IPS-20b (cell line): ENCODE measurements at regions not wholly inside any gene's neighbourhood (a gene's known extent, or its start where the extent isn't known, plus 50 kb on each side); places are given as distances from the start of the nearest gene placed in this dataset.

ENCODE experiments used
- H3K27ac ChIP-seq: one replicate; pipeline ENCODE4 v1.5.1; 2013; ENCODE audit warnings: low read length
- H3K27me3 ChIP-seq: 2 replicates; pipeline ENCODE4 v1.6.1; 2013; ENCODE audit warnings: mild to moderate bottlenecking, low read length, inconsistent platforms; ENCODE audit not compliant: insufficient read depth
- H3K36me3 ChIP-seq: 2 replicates; pipeline ENCODE4 v1.6.1; 2013; ENCODE audit warnings: low read depth, mild to moderate bottlenecking, inconsistent platforms, low read length, moderate library complexity; ENCODE audit not compliant: insufficient read depth
- H3K4me1 ChIP-seq: 2 replicates; pipeline ENCODE4 v1.6.1; 2013; ENCODE audit warnings: mild to moderate bottlenecking, control low read depth, inconsistent platforms, low read length, moderate library complexity; ENCODE audit not compliant: insufficient read depth
- H3K4me3 ChIP-seq: 2 replicates; pipeline ENCODE4 v1.5.1; 2013; ENCODE audit warnings: mild to moderate bottlenecking, low read length, inconsistent platforms
- H3K9ac ChIP-seq: 2 replicates; pipeline ENCODE4 v1.6.1; 2013; ENCODE audit warnings: low read depth, mild to moderate bottlenecking, inconsistent platforms, low read length, moderate library complexity
- H3K9me3 ChIP-seq: 2 replicates; pipeline ENCODE4 v1.6.1; 2013; ENCODE audit warnings: mild to moderate bottlenecking, low read depth, low read length, inconsistent platforms; ENCODE audit not compliant: insufficient read depth

- no peaks in the 10 kb centered on the region for H3K36me3 ChIP-seq
- no peaks in the 10 kb centered on the region for H3K4me1 ChIP-seq
- no peaks in the 10 kb centered on the region for H3K27me3 ChIP-seq
- no peak overlapping the region for H3K4me3 ChIP-seq
- no peaks in the 10 kb centered on the region for H3K9me3 ChIP-seq
- H3K27ac ChIP-seq, result no peak overlapping the region
- H3K9ac ChIP-seq, result no peak overlapping the region
Observed at GRCh38 chr21:28106370-28106890, 886.2 kb downstream of the LTN1 start.

- Histone ChIP-seq H3K4me3 (no peak overlapping the region), H3K4me1 (no peaks in the 10 kb centered on the region), H3K36me3 (no peaks in the 10 kb centered on the region), H3K27me3 (no peaks in the 10 kb centered on the region), H3K27ac (no peak overlapping the region), H3K9me3 (no peaks in the 10 kb centered on the region), H3K9ac (no peak overlapping the region)
Observed at GRCh38 chr21:28104346-28104745, 888.3 kb downstream of the LTN1 start.

- no peaks in the 10 kb centered on the region for H3K9me3 ChIP-seq
- H3K27ac ChIP-seq, result no peak overlapping the region
- no peaks in the 10 kb centered on the region for H3K36me3 ChIP-seq
- H3K4me1 ChIP-seq, result no peaks in the 10 kb centered on the region
- H3K27me3 ChIP-seq, result no peaks in the 10 kb centered on the region
- no peak overlapping the region for H3K9ac ChIP-seq
- no peak overlapping the region for H3K4me3 ChIP-seq
Observed at GRCh38 chr21:28100366-28100765, 892.3 kb downstream of the LTN1 start.

- no peak overlapping the region for H3K4me3 ChIP-seq
- H3K4me1 ChIP-seq, result no peaks in the 10 kb centered on the region
- H3K27me3 ChIP-seq, result no peaks in the 10 kb centered on the region
- H3K9ac ChIP-seq, result no peak overlapping the region
- no peak overlapping the region for H3K27ac ChIP-seq
- H3K36me3 ChIP-seq, result no peaks in the 10 kb centered on the region
- no peaks in the 10 kb centered on the region for H3K9me3 ChIP-seq
Observed at GRCh38 chr21:28099001-28099705, 893.5 kb downstream of the LTN1 start.

- no peaks in the 10 kb centered on the region for H3K4me1 ChIP-seq
- H3K36me3 ChIP-seq, result no peaks in the 10 kb centered on the region
- H3K27ac ChIP-seq, result no peak overlapping the region
- no peak overlapping the region for H3K4me3 ChIP-seq
- no peak overlapping the region for H3K9ac ChIP-seq
- no peaks in the 10 kb centered on the region; the same call in 1 of the 2 replicates for H3K9me3 ChIP-seq
- H3K27me3 ChIP-seq, result no peaks in the 10 kb centered on the region
Observed at GRCh38 chr21:28091466-28091865, 901.2 kb downstream of the LTN1 start.

- Histone ChIP-seq H3K4me1 (no peaks in the 10 kb centered on the region), H3K4me3 (no peak overlapping the region), H3K27ac (no peak overlapping the region), H3K9me3 (no peaks in the 10 kb centered on the region; the same call in 1 of the 2 replicates), H3K9ac (no peak overlapping the region), H3K27me3 (no peaks in the 10 kb centered on the region), H3K36me3 (no peaks in the 10 kb centered on the region)
Observed at GRCh38 chr21:28090546-28090945, 902.1 kb downstream of the LTN1 start.

- Histone ChIP-seq H3K27ac (no peak overlapping the region), H3K27me3 (no peaks in the 10 kb centered on the region), H3K9ac (no peak overlapping the region), H3K4me3 (no peak overlapping the region), H3K9me3 (no peaks in the 10 kb centered on the region; the same call in 1 of the 2 replicates), H3K4me1 (no peaks in the 10 kb centered on the region), H3K36me3 (no peaks in the 10 kb centered on the region)
Observed at GRCh38 chr21:28089599-28090441, 902.9 kb downstream of the LTN1 start.

GRCh38 chr21:28086861-28087581, 905.7 kb downstream of the LTN1 start:
- no peak overlapping the region for H3K4me3 ChIP-seq
- H3K9ac ChIP-seq, result no peak overlapping the region
- no peak overlapping the region for H3K27ac ChIP-seq
- H3K9me3 ChIP-seq, result no peaks in the 10 kb centered on the region; the same call in 1 of the 2 replicates
- no peaks in the 10 kb centered on the region for H3K27me3 ChIP-seq
- H3K4me1 ChIP-seq, result no peaks in the 10 kb centered on the region; the same call in 1 of the 2 replicates
- H3K36me3 ChIP-seq, result no peaks in the 10 kb centered on the region

GRCh38 chr21:28084951-28085350, 907.7 kb downstream of the LTN1 start:
- H3K27me3 ChIP-seq, result no peaks in the 10 kb centered on the region
- no peak overlapping the region for H3K4me3 ChIP-seq
- H3K27ac ChIP-seq, result no peak overlapping the region
- no peak overlapping the region for H3K9ac ChIP-seq
- H3K9me3 ChIP-seq, result no peaks in the 10 kb centered on the region; the same call in 1 of the 2 replicates
- no peaks in the 10 kb centered on the region for H3K36me3 ChIP-seq
- no peaks in the 10 kb centered on the region; the same call in 1 of the 2 replicates for H3K4me1 ChIP-seq

GRCh38 chr21:28083350-28083749, 909.3 kb downstream of the LTN1 start:
- no peaks in the 10 kb centered on the region for H3K36me3 ChIP-seq
- no peaks in the 10 kb centered on the region for H3K27me3 ChIP-seq
- H3K27ac ChIP-seq, result no peak overlapping the region
- no peaks in the 10 kb centered on the region; the same call in 1 of the 2 replicates for H3K4me1 ChIP-seq
- H3K9ac ChIP-seq, result no peak overlapping the region
- no peaks in the 10 kb centered on the region for H3K9me3 ChIP-seq
- H3K4me3 ChIP-seq, result no peak overlapping the region

- H3K27ac ChIP-seq, result no peak overlapping the region
- H3K4me1 ChIP-seq, result no peaks in the 10 kb centered on the region
- H3K4me3 ChIP-seq, result no peak overlapping the region
- H3K36me3 ChIP-seq, result no peaks in the 10 kb centered on the region
- no peaks in the 10 kb centered on the region for H3K27me3 ChIP-seq
- H3K9me3 ChIP-seq, result no peaks in the 10 kb centered on the region
- no peak overlapping the region for H3K9ac ChIP-seq
Observed at GRCh38 chr21:28078126-28078525, 914.6 kb downstream of the LTN1 start.
